PC-9 (cell line): ENCODE measurements at regions not wholly inside any gene's neighbourhood (a gene's known extent, or its start where the extent isn't known, plus 50 kb on each side); places are given as distances from the start of the nearest gene placed in this dataset.

ENCODE experiments used
- BruUV-seq: library from RNA; stranded (reverse); fragments of 400-500 nt; replicated peaks from 2 replicates; lab custom pipeline; 2021; lab: Mats Ljungman, UMichigan
- CTCF ChIA-PET: fragments of 300-600 bp; sonication (Branson Sonifier 250); formaldehyde crosslinking; loops from one replicate; lab custom pipeline; 2022; ENCODE audit warnings: antibody characterized with exemption; lab: Charles Lee
- POLR2A ChIA-PET: fragments of 300-600 bp; sonication (Branson Sonifier 250); formaldehyde crosslinking; loops from one replicate; lab custom pipeline; 2022; ENCODE audit warnings: antibody characterized with exemption; ENCODE audit not compliant: unreplicated experiment; lab: Charles Lee
- DNase-seq, 2 experiments: peaks; one replicate each; pipeline versions ENCODE4 v3.0.0 to v3.0.0-alpha.2; 2015 to 2022; ENCODE audit warnings: mixed read lengths in 1 of 2
- H2AFZ ChIP-seq: fragments of 200-600 bp; sonication (generic); 2 replicates; pipeline ENCODE4 v1.8.1; 2017; ENCODE audit warnings: antibody characterized with exemption
- H3F3A ChIP-seq: fragments of 200-600 bp; sonication (generic); 2 replicates; pipeline ENCODE4 v1.8.1; 2017; ENCODE audit warnings: antibody characterized with exemption, mild to moderate bottlenecking, low read depth; ENCODE audit not compliant: insufficient read depth
- H3K27ac ChIP-seq: fragments of 200-600 bp; sonication (generic); 2 replicates; pipeline ENCODE4 v1.6.1; 2016; ENCODE audit warnings: mixed run types
- H3K27me3 ChIP-seq: fragments of 200-600 bp; sonication (generic); 2 replicates; pipeline ENCODE4 v1.6.1; 2016; ENCODE audit warnings: low read depth, mixed run types; ENCODE audit not compliant: insufficient read depth
- H3K36me3 ChIP-seq: fragments of 200-600 bp; sonication (generic); 2 replicates; pipeline ENCODE4 v1.6.1; 2016; ENCODE audit warnings: low read depth, mixed run types
- H3K4me1 ChIP-seq: fragments of 200-600 bp; sonication (generic); replicated peaks from 2 replicates; pipeline ENCODE4 v1.6.1; 2016; ENCODE audit warnings: mixed run types; ENCODE audit not compliant: insufficient read depth
- H3K4me2 ChIP-seq: fragments of 200-600 bp; sonication (generic); 2 replicates; pipeline ENCODE4 v1.6.1; 2017; ENCODE audit warnings: mixed run types
- H3K4me3 ChIP-seq: fragments of 200-600 bp; sonication (generic); 2 replicates; pipeline ENCODE4 v1.6.1; 2016; ENCODE audit warnings: mixed run types
- H3K79me2 ChIP-seq: fragments of 200-600 bp; sonication (generic); 2 replicates; pipeline ENCODE4 v1.6.1; 2017; ENCODE audit warnings: low read depth, mixed run types
- H3K9me2 ChIP-seq: fragments of 200-600 bp; sonication (generic); 2 replicates; pipeline ENCODE4 v1.8.1; 2017; ENCODE audit warnings: mild to moderate bottlenecking; ENCODE audit not compliant: insufficient read depth
- H3K9me3 ChIP-seq: fragments of 200-600 bp; sonication (generic); 2 replicates; pipeline ENCODE4 v1.8.1; 2016; ENCODE audit warnings: low read depth; ENCODE audit not compliant: insufficient read depth
- H4K20me1 ChIP-seq: fragments of 200-600 bp; sonication (generic); 2 replicates; pipeline ENCODE4 v1.8.1; 2017; ENCODE audit not compliant: insufficient read depth
- CTCF ChIP-seq: fragments of 200-600 bp; sonication (generic); conservative IDR thresholded peaks from 2 replicates; pipeline ENCODE4 v1.6.1; 2017; ENCODE audit warnings: mixed run types, antibody characterized with exemption, mild to moderate bottlenecking, moderate library complexity
- EZH2 ChIP-seq: fragments of 200-600 bp; sonication (generic); IDR thresholded peaks from 2 replicates; pipeline ENCODE4 v1.8.0; 2017; ENCODE audit warnings: antibody characterized with exemption, low read depth
- intact Hi-C: fragments of 100-400 bp; cut with micrococcal nuclease; formaldehyde crosslinking; loops from one replicate; pipeline ENCODE4 v1.10.0; 2022; ENCODE audit not compliant: unreplicated experiment

GRCh38 chr13:44120849-44121755, 241.4 kb downstream of the LACC1 start:
- ChIA-PET CTCF (no interaction called here), POLR2A (no interaction called here)
- no peaks in the 10 kb centered on the region for H3K79me2 ChIP-seq
- DNase-seq: no peak
- no peak overlapping the region for H3K4me3 ChIP-seq
- no peaks in the 10 kb centered on the region for H3K36me3 ChIP-seq
- H4K20me1 ChIP-seq: no peaks in the 10 kb centered on the region
- no peaks in the 10 kb centered on the region for H3K9me2 ChIP-seq
- no peak overlapping the region for H3K4me2 ChIP-seq
- no peaks in the 10 kb centered on the region for H3K4me1 ChIP-seq
- no TSS peak for BruUV-seq
- TF ChIP-seq CTCF: no peak
- no peak for TF ChIP-seq EZH2
- no peaks in the 10 kb centered on the region for H3K27me3 ChIP-seq
- H3K27ac ChIP-seq: no peak overlapping the region
- H3K9me3 ChIP-seq: no peaks in the 10 kb centered on the region
- H3F3A ChIP-seq: no peaks in the 10 kb centered on the region
- intact Hi-C loops: no loop called here
- H2AFZ ChIP-seq: no peak overlapping the region

- POLR2A ChIA-PET: no interaction called here
- TF ChIP-seq EZH2 (no peak), CTCF (no peak)
- no peaks in the 10 kb centered on the region for H3K4me1 ChIP-seq
- no peak overlapping the region for H3K27ac ChIP-seq
- H3F3A ChIP-seq: no peaks in the 10 kb centered on the region
- no peaks in the 10 kb centered on the region for H3K36me3 ChIP-seq
- no peaks in the 10 kb centered on the region for H4K20me1 ChIP-seq
- no peaks in the 10 kb centered on the region for H3K9me2 ChIP-seq
- intact Hi-C loops: no loop called here
- no peak overlapping the region for H3K4me2 ChIP-seq
- no peak overlapping the region for H2AFZ ChIP-seq
- no peaks in the 10 kb centered on the region for H3K27me3 ChIP-seq
- no peak overlapping the region for H3K4me3 ChIP-seq
- no peak for DNase-seq
- BruUV-seq: no TSS peak
- H3K79me2 ChIP-seq: no peaks in the 10 kb centered on the region
- CTCF ChIA-PET: no interaction called here
- H3K9me3 ChIP-seq: no peaks in the 10 kb centered on the region
Observed at GRCh38 chr13:44124352-44124751, 244.6 kb downstream of the LACC1 start.

DNA sequence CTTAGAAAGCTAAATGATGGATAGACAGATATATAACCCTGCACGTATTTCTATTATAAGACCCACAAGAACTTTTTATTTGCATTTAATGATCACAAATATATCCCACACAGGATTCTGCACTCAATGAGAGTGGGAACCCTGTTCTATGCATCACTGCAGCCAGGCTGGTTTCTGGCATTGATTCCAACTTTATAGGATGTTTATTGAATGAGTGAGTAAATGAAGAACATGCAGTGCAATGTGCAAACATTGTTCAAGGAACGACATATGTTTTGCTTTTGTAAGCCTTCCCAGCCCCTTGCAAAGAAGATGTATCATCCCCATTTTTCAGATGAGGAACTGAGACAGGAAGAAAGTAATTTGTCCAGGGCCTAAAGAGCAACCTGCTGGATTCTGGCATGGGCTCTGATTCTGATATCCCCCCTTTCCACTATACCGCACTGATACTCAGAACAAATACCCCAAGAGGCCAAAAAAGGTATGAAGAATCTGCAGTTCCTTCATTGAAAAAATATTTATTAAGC, 246.3 kb downstream of the LACC1 start:
- DNase-seq: no peak
- TF ChIP-seq CTCF (no peak), EZH2 (no peak)
- Histone ChIP-seq H3K9me3 (no peaks in the 10 kb centered on the region), H3K27ac (no peak overlapping the region), H2AFZ (no peak overlapping the region), H3K4me3 (no peak overlapping the region), H3K9me2 (no peaks in the 10 kb centered on the region), H3K79me2 (no peaks in the 10 kb centered on the region), H4K20me1 (no peaks in the 10 kb centered on the region), H3K4me1 (no peaks in the 10 kb centered on the region), H3F3A (no peaks in the 10 kb centered on the region), H3K36me3 (no peaks in the 10 kb centered on the region), H3K27me3 (no peaks in the 10 kb centered on the region), H3K4me2 (no peak overlapping the region)
- ChIA-PET CTCF (no interaction called here), POLR2A (no interaction called here)
- intact Hi-C loops: no loop called here
- BruUV-seq: no TSS peak
